Panc1 (cell line): ENCODE measurements at regions not wholly inside any gene's neighbourhood (a gene's known extent, or its start where the extent isn't known, plus 50 kb on each side); places are given as distances from the start of the nearest gene placed in this dataset.

Source experiments
- ATAC-seq: fragments of 200-7000 bp; cut with Tn5 transposase; 2 replicates; pipeline ENCODE4 v1.9.1; 2020; ENCODE audit warnings: mild to moderate bottlenecking, moderate library complexity
- BruUV-seq: library from RNA; stranded (reverse); fragments of 400-500 nt; replicated peaks from 2 replicates; lab custom pipeline; 2021; lab: Mats Ljungman, UMichigan
- CTCF ChIA-PET: fragments of 300-600 bp; sonication (Branson Sonifier 250); formaldehyde crosslinking; loops from one replicate; lab custom pipeline; 2022; ENCODE audit warnings: antibody characterized with exemption; lab: Charles Lee
- POLR2A ChIA-PET: fragments of 300-600 bp; sonication (Branson Sonifier 250); formaldehyde crosslinking; loops from one replicate; lab custom pipeline; 2022; ENCODE audit warnings: antibody characterized with exemption; lab: Charles Lee
- DNase-seq: peaks from one replicate; pipeline ENCODE4 v3.0.0-alpha.2; 2010; ENCODE audit warnings: low read depth, low spot score
- H3K27ac ChIP-seq: 2 replicates; pipeline ENCODE4 v1.5.1; 2011; ENCODE audit warnings: mild to moderate bottlenecking, low read length, inconsistent platforms
- H3K27me3 ChIP-seq: fragments of 200-500 bp; sonication (Bioruptor generic); 2 replicates; pipeline ENCODE4 v1.6.0; 2014; ENCODE audit warnings: low read length, inconsistent platforms; ENCODE audit not compliant: control insufficient read depth, insufficient read depth
- H3K36me3 ChIP-seq: fragments of 200-500 bp; sonication (Bioruptor generic); 2 replicates; pipeline ENCODE4 v1.5.1; 2014; ENCODE audit warnings: inconsistent platforms, mild to moderate bottlenecking, low read length, moderate library complexity; ENCODE audit not compliant: control insufficient read depth, insufficient read depth
- H3K4me1 ChIP-seq: 2 replicates; pipeline ENCODE4 v1.5.1; 2011; ENCODE audit warnings: inconsistent platforms, mild to moderate bottlenecking, low read length, moderate library complexity; ENCODE audit not compliant: control insufficient read depth, insufficient read depth
- H3K4me3 ChIP-seq, 2 experiments: 2 replicates each; pipeline ENCODE4 v1.5.1; 2011 to 2012; ENCODE audit warnings: low read depth in 2 of 2, low read length in 2 of 2, mild to moderate bottlenecking in 2 of 2, inconsistent platforms in 1 of 2, moderate library complexity in 1 of 2
- H3K9me3 ChIP-seq: fragments of 200-500 bp; sonication (Bioruptor generic); 2 replicates; pipeline ENCODE4 v1.5.1; 2014; ENCODE audit warnings: low read depth, mild to moderate bottlenecking, inconsistent platforms, low read length, moderate library complexity; ENCODE audit not compliant: control insufficient read depth, insufficient read depth
- POLR2AphosphoS5 ChIP-seq: IDR thresholded peaks from 2 replicates; pipeline ENCODE4 v1.6.1; 2012; ENCODE audit warnings: mild to moderate bottlenecking, low read depth, low read length, moderate library complexity
- SIN3A ChIP-seq: IDR thresholded peaks from 2 replicates; pipeline ENCODE4 v1.6.1; 2012; ENCODE audit warnings: low read depth, mild to moderate bottlenecking, low read length, moderate library complexity, borderline replicate concordance; ENCODE audit not compliant: insufficient read depth
- TCF7L2 ChIP-seq: IDR thresholded peaks from 2 replicates; pipeline ENCODE4 v1.6.1; 2011; ENCODE audit warnings: mild to moderate bottlenecking, low read depth, low read length, inconsistent platforms
- in situ Hi-C: cut with HindIII; loops from 2 replicates; pipeline ENCODE4 v1.10.0; 2016; ENCODE audit warnings: low sequenced_read_pairs, low pct_unique_long_range_greater_than_20kb
- intact Hi-C: fragments of 100-400 bp; cut with micrococcal nuclease; formaldehyde crosslinking; loops from one replicate; pipeline ENCODE4 v1.10.0; 2022; ENCODE audit not compliant: unreplicated experiment
- TF ChIP-seq, protein P1 (sequence below), 2 experiments: IDR thresholded peaks; 2 replicates each; pipeline ENCODE4 v1.6.1; 2011 to 2012; ENCODE audit warnings: low read depth in 2 of 2, control low read depth in 1 of 2, low read length in 1 of 2, mild to moderate bottlenecking in 1 of 2, moderate library complexity in 1 of 2; ENCODE audit not compliant: insufficient read depth in 1 of 2
- TF ChIP-seq, protein P2 (sequence below): fragments of 450-650 bp; IDR thresholded peaks from 2 replicates; pipeline ENCODE4 v1.5.1; 2017; ENCODE audit warnings: mild to moderate bottlenecking

GRCh38 chr4:186404562-186405134 is 138.7 kb downstream of the F11 start:
- CTCF ChIA-PET = no interaction called here
- no peak overlapping the region for H3K27ac ChIP-seq
- ATAC-seq = no peak
- POLR2A ChIA-PET = no interaction called here
- BruUV-seq = no TSS peak
- DNase-seq = no peak
- H3K4me1 ChIP-seq = no peaks in the 10 kb centered on the region
- no peaks in the 10 kb centered on the region for H3K36me3 ChIP-seq
- no peak overlapping the region for H3K4me3 ChIP-seq
- no peaks in the 10 kb centered on the region for H3K9me3 ChIP-seq
- intact Hi-C loops = no loop called here
- no peaks in the 10 kb centered on the region for H3K27me3 ChIP-seq
- in situ Hi-C loops = no loop called here
- TF ChIP-seq, protein P1, sequence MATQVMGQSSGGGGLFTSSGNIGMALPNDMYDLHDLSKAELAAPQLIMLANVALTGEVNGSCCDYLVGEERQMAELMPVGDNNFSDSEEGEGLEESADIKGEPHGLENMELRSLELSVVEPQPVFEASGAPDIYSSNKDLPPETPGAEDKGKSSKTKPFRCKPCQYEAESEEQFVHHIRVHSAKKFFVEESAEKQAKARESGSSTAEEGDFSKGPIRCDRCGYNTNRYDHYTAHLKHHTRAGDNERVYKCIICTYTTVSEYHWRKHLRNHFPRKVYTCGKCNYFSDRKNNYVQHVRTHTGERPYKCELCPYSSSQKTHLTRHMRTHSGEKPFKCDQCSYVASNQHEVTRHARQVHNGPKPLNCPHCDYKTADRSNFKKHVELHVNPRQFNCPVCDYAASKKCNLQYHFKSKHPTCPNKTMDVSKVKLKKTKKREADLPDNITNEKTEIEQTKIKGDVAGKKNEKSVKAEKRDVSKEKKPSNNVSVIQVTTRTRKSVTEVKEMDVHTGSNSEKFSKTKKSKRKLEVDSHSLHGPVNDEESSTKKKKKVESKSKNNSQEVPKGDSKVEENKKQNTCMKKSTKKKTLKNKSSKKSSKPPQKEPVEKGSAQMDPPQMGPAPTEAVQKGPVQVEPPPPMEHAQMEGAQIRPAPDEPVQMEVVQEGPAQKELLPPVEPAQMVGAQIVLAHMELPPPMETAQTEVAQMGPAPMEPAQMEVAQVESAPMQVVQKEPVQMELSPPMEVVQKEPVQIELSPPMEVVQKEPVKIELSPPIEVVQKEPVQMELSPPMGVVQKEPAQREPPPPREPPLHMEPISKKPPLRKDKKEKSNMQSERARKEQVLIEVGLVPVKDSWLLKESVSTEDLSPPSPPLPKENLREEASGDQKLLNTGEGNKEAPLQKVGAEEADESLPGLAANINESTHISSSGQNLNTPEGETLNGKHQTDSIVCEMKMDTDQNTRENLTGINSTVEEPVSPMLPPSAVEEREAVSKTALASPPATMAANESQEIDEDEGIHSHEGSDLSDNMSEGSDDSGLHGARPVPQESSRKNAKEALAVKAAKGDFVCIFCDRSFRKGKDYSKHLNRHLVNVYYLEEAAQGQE (IDR thresholded peaks at IDR 0.05; ENCODE audit: insufficient read depth in 1 of 2, low read depth in 2 of 2, low read length in 1 of 2) = no peak
- TF ChIP-seq POLR2AphosphoS5 (no peak), SIN3A (no peak)

- Histone ChIP-seq H3K4me3 (no peak overlapping the region), H3K9me3 (no peaks in the 10 kb centered on the region), H3K36me3 (no peaks in the 10 kb centered on the region), H3K27me3 (no peaks in the 10 kb centered on the region), H3K27ac (no peak overlapping the region), H3K4me1 (no peaks in the 10 kb centered on the region)
- no peak for ATAC-seq
- ChIA-PET POLR2A (interaction anchor here (0.6 kb wide), 1 partner anchor 31 kb away, joined by 3 read pairs; no protein-coding TSS in a partner anchor), CTCF (no interaction called here)
- DNase-seq = no peak
- intact Hi-C loops = no loop called here
- BruUV-seq = no TSS peak
- in situ Hi-C loops = no loop called here
- TF ChIP-seq TCF7L2 (no peak), POLR2AphosphoS5 (no peak), SIN3A (no peak)
- TF ChIP-seq, protein P2, sequence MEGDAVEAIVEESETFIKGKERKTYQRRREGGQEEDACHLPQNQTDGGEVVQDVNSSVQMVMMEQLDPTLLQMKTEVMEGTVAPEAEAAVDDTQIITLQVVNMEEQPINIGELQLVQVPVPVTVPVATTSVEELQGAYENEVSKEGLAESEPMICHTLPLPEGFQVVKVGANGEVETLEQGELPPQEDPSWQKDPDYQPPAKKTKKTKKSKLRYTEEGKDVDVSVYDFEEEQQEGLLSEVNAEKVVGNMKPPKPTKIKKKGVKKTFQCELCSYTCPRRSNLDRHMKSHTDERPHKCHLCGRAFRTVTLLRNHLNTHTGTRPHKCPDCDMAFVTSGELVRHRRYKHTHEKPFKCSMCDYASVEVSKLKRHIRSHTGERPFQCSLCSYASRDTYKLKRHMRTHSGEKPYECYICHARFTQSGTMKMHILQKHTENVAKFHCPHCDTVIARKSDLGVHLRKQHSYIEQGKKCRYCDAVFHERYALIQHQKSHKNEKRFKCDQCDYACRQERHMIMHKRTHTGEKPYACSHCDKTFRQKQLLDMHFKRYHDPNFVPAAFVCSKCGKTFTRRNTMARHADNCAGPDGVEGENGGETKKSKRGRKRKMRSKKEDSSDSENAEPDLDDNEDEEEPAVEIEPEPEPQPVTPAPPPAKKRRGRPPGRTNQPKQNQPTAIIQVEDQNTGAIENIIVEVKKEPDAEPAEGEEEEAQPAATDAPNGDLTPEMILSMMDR = no peak
- TF ChIP-seq, protein P1 (IDR thresholded peaks at IDR 0.05; ENCODE audit: insufficient read depth in 1 of 2, low read depth in 2 of 2, low read length in 1 of 2) = no peak
Observed at GRCh38 chr4:186400676-186401075, 134.7 kb downstream of the F11 start.
